Coronary artery (tissue), 2 donors: ENCODE measurements at regions not wholly inside any gene's neighbourhood (a gene's known extent, or its start where the extent isn't known, plus 50 kb on each side); places are given as distances from the start of the nearest gene placed in this dataset.

ENCODE experiments used
- DNase-seq: peaks from one replicate; pipeline ENCODE4 v3.0.0-alpha.2; 2017; ENCODE audit warnings: low spot score
- H3K27ac ChIP-seq, 2 donors: fragments of 200-600 bp; sonication (generic); one replicate each; pipeline ENCODE4 v1.5.1; 2016 to 2019
- H3K4me3 ChIP-seq: fragments of 200-600 bp; sonication (generic); 2 replicates; pipeline ENCODE4 v1.5.1; 2016; ENCODE audit warnings: mild to moderate bottlenecking, moderate library complexity
- TF ChIP-seq, protein P1 (sequence below): fragments of 200-600 bp; sonication (generic); IDR thresholded peaks from one replicate; pipeline ENCODE4 v1.5.1; 2019; ENCODE audit warnings: antibody characterized with exemption

DNA sequence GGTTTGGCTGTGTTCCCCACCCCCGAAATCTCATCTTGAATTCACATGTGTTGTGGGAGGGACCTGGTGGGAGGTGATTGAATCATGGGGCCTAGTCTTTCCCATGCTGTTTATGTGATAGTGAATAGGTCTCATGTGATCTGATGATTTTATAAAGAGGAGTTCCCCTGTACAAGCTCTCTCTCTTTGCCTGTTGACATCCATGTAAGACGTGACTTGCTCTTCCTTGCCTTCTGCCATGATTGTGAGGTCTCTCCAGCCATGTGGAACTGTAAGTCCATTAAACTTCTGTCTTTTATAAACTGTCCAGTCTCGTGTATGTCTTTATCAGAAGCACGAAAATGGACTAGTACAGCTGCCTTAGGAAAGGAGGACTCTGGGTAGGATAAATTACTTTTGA lies 976.7 kb downstream of the MCTP2 start:
- H3K4me3 ChIP-seq, result no peak overlapping the region
- no peak for DNase-seq
- no peak overlapping the region for H3K27ac ChIP-seq
- TF ChIP-seq, protein P1, sequence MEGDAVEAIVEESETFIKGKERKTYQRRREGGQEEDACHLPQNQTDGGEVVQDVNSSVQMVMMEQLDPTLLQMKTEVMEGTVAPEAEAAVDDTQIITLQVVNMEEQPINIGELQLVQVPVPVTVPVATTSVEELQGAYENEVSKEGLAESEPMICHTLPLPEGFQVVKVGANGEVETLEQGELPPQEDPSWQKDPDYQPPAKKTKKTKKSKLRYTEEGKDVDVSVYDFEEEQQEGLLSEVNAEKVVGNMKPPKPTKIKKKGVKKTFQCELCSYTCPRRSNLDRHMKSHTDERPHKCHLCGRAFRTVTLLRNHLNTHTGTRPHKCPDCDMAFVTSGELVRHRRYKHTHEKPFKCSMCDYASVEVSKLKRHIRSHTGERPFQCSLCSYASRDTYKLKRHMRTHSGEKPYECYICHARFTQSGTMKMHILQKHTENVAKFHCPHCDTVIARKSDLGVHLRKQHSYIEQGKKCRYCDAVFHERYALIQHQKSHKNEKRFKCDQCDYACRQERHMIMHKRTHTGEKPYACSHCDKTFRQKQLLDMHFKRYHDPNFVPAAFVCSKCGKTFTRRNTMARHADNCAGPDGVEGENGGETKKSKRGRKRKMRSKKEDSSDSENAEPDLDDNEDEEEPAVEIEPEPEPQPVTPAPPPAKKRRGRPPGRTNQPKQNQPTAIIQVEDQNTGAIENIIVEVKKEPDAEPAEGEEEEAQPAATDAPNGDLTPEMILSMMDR, result no peak

DNA sequence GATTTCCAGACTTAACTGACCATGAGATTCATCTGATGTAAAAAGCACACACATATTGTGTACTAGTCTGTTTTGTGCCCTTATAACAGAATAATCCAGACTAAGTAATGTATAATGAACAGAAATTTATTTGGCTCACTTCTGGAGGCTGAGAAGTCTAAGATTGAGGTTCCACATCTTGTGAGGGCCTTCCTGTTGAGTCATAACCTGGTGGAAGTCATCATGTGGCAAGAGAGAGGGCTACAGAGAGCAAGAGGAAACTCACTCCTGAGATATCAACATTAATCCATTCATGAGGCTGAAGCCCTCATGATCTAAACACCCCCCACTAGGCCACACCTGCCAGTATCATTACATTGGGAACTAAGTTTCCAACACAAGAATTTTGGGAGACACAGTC lies 977.6 kb downstream of the MCTP2 start:
- TF ChIP-seq, protein P1, result no peak
- no peak overlapping the region for H3K27ac ChIP-seq
- no peak overlapping the region for H3K4me3 ChIP-seq
- DNase-seq, result no peak

GRCh38 chr15:95210436-95210981 lies 979.1 kb downstream of the MCTP2 start:
- Histone ChIP-seq H3K4me3 (no peak overlapping the region), H3K27ac (no peak overlapping the region)
- no peak for DNase-seq
- TF ChIP-seq, protein P1, result no peak

GRCh38 chr15:95215017-95215416 lies 983.7 kb downstream of the MCTP2 start:
- no peak for DNase-seq
- TF ChIP-seq, protein P1, result no peak
- no peak overlapping the region for H3K27ac ChIP-seq
- no peak overlapping the region for H3K4me3 ChIP-seq

GRCh38 chr15:95226835-95227234 lies 995.5 kb downstream of the MCTP2 start:
- no peak overlapping the region for H3K27ac ChIP-seq
- H3K4me3 ChIP-seq, result no peak overlapping the region
- no peak for DNase-seq
- TF ChIP-seq, protein P1, result no peak

- DNase-seq, result no peak
- TF ChIP-seq, protein P1, result no peak
- no peak overlapping the region for H3K27ac ChIP-seq
- H3K4me3 ChIP-seq, result no peak overlapping the region
Observed at GRCh38 chr15:95227235-95227634, 995.9 kb downstream of the MCTP2 start.

- no peak overlapping the region for H3K4me3 ChIP-seq
- DNase-seq, result no peak
- TF ChIP-seq, protein P1, result no peak
- H3K27ac ChIP-seq, result no peak overlapping the region
Observed at GRCh38 chr15:95228856-95229555, 997.6 kb downstream of the MCTP2 start.
